ENCODE measurements at regions not wholly inside any gene's neighbourhood (a gene's known extent, or its start where the extent isn't known, plus 50 kb on each side); places are given as distances from the start of the nearest gene placed in this dataset.
"Not testable (repeated sequence)": the region's sequence is repeated elsewhere in the genome, so short reads cannot be mapped to it uniquely, and the experiment has no call there.

GRCh38 chr2:21781962-21782361, 658.2 kb downstream of the TDRD15 start:
- Histone ChIP-seq H3K4me3 (ENCODE audit: low read length in 3 of 3) (no peak overlapping the region), H3K27me3 (ENCODE audit: control insufficient read depth in 3 of 3, insufficient read depth in 3 of 3, low read length in 3 of 3) (no peaks in the 10 kb centered on the region), H3K9me3 (ENCODE audit: control insufficient read depth in 3 of 3, low read length in 3 of 3) (no peaks in the 10 kb centered on the region), H3K27ac (ENCODE audit: low read depth, low read length) (no peak overlapping the region), H3K4me1 (ENCODE audit: control insufficient read depth in 3 of 3, insufficient read depth in 3 of 3, low read length in 3 of 3) (no peaks in the 10 kb centered on the region), H3K36me3 (ENCODE audit: control insufficient read depth in 3 of 3, insufficient read depth in 3 of 3, low read length in 3 of 3) (no peaks in the 10 kb centered on the region), H3K9ac (ENCODE audit: low read depth in 1 of 3, low read length in 3 of 3) (no peak overlapping the region)

- Histone ChIP-seq H3K4me1 (ENCODE audit: control insufficient read depth in 3 of 3, insufficient read depth in 3 of 3, low read length in 3 of 3) (no peaks in the 10 kb centered on the region), H3K9me3 (ENCODE audit: control insufficient read depth in 3 of 3, low read length in 3 of 3) (no peaks in the 10 kb centered on the region), H3K27ac (ENCODE audit: low read depth, low read length) (no peak overlapping the region), H3K4me3 (ENCODE audit: low read length in 3 of 3) (no peak overlapping the region), H3K9ac (ENCODE audit: low read depth in 1 of 3, low read length in 3 of 3) (no peak overlapping the region), H3K27me3 (ENCODE audit: control insufficient read depth in 3 of 3, insufficient read depth in 3 of 3, low read length in 3 of 3) (no peaks in the 10 kb centered on the region), H3K36me3 (ENCODE audit: control insufficient read depth in 3 of 3, insufficient read depth in 3 of 3, low read length in 3 of 3) (no peaks in the 10 kb centered on the region)
Measured at GRCh38 chr2:21782866-21783265, 659.1 kb downstream of the TDRD15 start.

- no peak overlapping the region for H3K9ac ChIP-seq (ENCODE audit: low read depth in 1 of 3, low read length in 3 of 3)
- H3K4me3 ChIP-seq (ENCODE audit: low read length in 3 of 3) = no peak overlapping the region
- H3K27me3 ChIP-seq (ENCODE audit: control insufficient read depth in 3 of 3, insufficient read depth in 3 of 3, low read length in 3 of 3) = no peaks in the 10 kb centered on the region
- no peak overlapping the region for H3K27ac ChIP-seq (ENCODE audit: low read depth, low read length)
- no peaks in the 10 kb centered on the region for H3K36me3 ChIP-seq (ENCODE audit: control insufficient read depth in 3 of 3, insufficient read depth in 3 of 3, low read length in 3 of 3)
- H3K4me1 ChIP-seq (ENCODE audit: control insufficient read depth in 3 of 3, insufficient read depth in 3 of 3, low read length in 3 of 3) = no peaks in the 10 kb centered on the region
- H3K9me3 ChIP-seq (ENCODE audit: control insufficient read depth in 3 of 3, low read length in 3 of 3) = no peaks in the 10 kb centered on the region
Measured at GRCh38 chr2:21787941-21788340, 664.2 kb downstream of the TDRD15 start.

- H3K9ac ChIP-seq (ENCODE audit: low read depth in 1 of 3, low read length in 3 of 3); H3K27me3 ChIP-seq (ENCODE audit: control insufficient read depth in 3 of 3, insufficient read depth in 3 of 3, low read length in 3 of 3); H3K36me3 ChIP-seq (ENCODE audit: control insufficient read depth in 3 of 3, insufficient read depth in 3 of 3, low read length in 3 of 3); H3K4me1 ChIP-seq (ENCODE audit: control insufficient read depth in 3 of 3, insufficient read depth in 3 of 3, low read length in 3 of 3); H3K4me3 ChIP-seq (ENCODE audit: low read length in 3 of 3); H3K27ac ChIP-seq (ENCODE audit: low read depth, low read length); H3K9me3 ChIP-seq (ENCODE audit: control insufficient read depth in 3 of 3, low read length in 3 of 3): not testable (repeated sequence)
Measured at GRCh38 chr2:21790311-21790710, 666.5 kb downstream of the TDRD15 start.

- no peak overlapping the region for H3K9ac ChIP-seq (ENCODE audit: low read depth in 1 of 3, low read length in 3 of 3)
- H3K4me1 ChIP-seq (ENCODE audit: control insufficient read depth in 3 of 3, insufficient read depth in 3 of 3, low read length in 3 of 3) = no peaks in the 10 kb centered on the region
- H3K36me3 ChIP-seq (ENCODE audit: control insufficient read depth in 3 of 3, insufficient read depth in 3 of 3, low read length in 3 of 3) = no peaks in the 10 kb centered on the region
- H3K27ac ChIP-seq (ENCODE audit: low read depth, low read length) = no peak overlapping the region
- no peaks in the 10 kb centered on the region for H3K27me3 ChIP-seq (ENCODE audit: control insufficient read depth in 3 of 3, insufficient read depth in 3 of 3, low read length in 3 of 3)
- no peaks in the 10 kb centered on the region for H3K9me3 ChIP-seq (ENCODE audit: control insufficient read depth in 3 of 3, low read length in 3 of 3)
- no peak overlapping the region for H3K4me3 ChIP-seq (ENCODE audit: low read length in 3 of 3)
Measured at GRCh38 chr2:21792571-21792970, 668.8 kb downstream of the TDRD15 start.

GRCh38 chr2:21793461-21793860, 669.7 kb downstream of the TDRD15 start:
- Histone ChIP-seq H3K27me3 (ENCODE audit: control insufficient read depth in 3 of 3, insufficient read depth in 3 of 3, low read length in 3 of 3) (no peaks in the 10 kb centered on the region), H3K4me1 (ENCODE audit: control insufficient read depth in 3 of 3, insufficient read depth in 3 of 3, low read length in 3 of 3) (no peaks in the 10 kb centered on the region), H3K36me3 (ENCODE audit: control insufficient read depth in 3 of 3, insufficient read depth in 3 of 3, low read length in 3 of 3) (no peaks in the 10 kb centered on the region), H3K27ac (ENCODE audit: low read depth, low read length) (no peak overlapping the region), H3K4me3 (ENCODE audit: low read length in 3 of 3) (no peak overlapping the region), H3K9ac (ENCODE audit: low read depth in 1 of 3, low read length in 3 of 3) (no peak overlapping the region), H3K9me3 (ENCODE audit: control insufficient read depth in 3 of 3, low read length in 3 of 3) (no peaks in the 10 kb centered on the region)

- no peak overlapping the region for H3K4me3 ChIP-seq (ENCODE audit: low read length in 3 of 3)
- no peak overlapping the region for H3K27ac ChIP-seq (ENCODE audit: low read depth, low read length)
- H3K27me3 ChIP-seq (ENCODE audit: control insufficient read depth in 3 of 3, insufficient read depth in 3 of 3, low read length in 3 of 3) = no peaks in the 10 kb centered on the region
Measured at GRCh38 chr2:21794611-21795010, 670.8 kb downstream of the TDRD15 start.

GRCh38 chr2:21800356-21800755, 676.6 kb downstream of the TDRD15 start:
- H3K9ac ChIP-seq (ENCODE audit: low read depth in 1 of 3, low read length in 3 of 3) = no peak overlapping the region
- no peaks in the 10 kb centered on the region for H3K9me3 ChIP-seq (ENCODE audit: control insufficient read depth in 3 of 3, low read length in 3 of 3)
- no peak overlapping the region for H3K27ac ChIP-seq (ENCODE audit: low read depth, low read length)
- no peak overlapping the region for H3K4me3 ChIP-seq (ENCODE audit: low read length in 3 of 3)
- H3K36me3 ChIP-seq (ENCODE audit: control insufficient read depth in 3 of 3, insufficient read depth in 3 of 3, low read length in 3 of 3) = no peaks in the 10 kb centered on the region
- H3K27me3 ChIP-seq (ENCODE audit: control insufficient read depth in 3 of 3, insufficient read depth in 3 of 3, low read length in 3 of 3) = no peaks in the 10 kb centered on the region
- no peaks in the 10 kb centered on the region for H3K4me1 ChIP-seq (ENCODE audit: control insufficient read depth in 3 of 3, insufficient read depth in 3 of 3, low read length in 3 of 3)

More at GRCh38 chr2:21794611-21795010, 670.8 kb downstream of the TDRD15 start:
- no peaks in the 10 kb centered on the region for H3K36me3 ChIP-seq (ENCODE audit: control insufficient read depth in 3 of 3, insufficient read depth in 3 of 3, low read length in 3 of 3)
- no peak overlapping the region for H3K9ac ChIP-seq (ENCODE audit: low read depth in 1 of 3, low read length in 3 of 3)
- H3K9me3 ChIP-seq (ENCODE audit: control insufficient read depth in 3 of 3, low read length in 3 of 3) = no peaks in the 10 kb centered on the region
- no peaks in the 10 kb centered on the region for H3K4me1 ChIP-seq (ENCODE audit: control insufficient read depth in 3 of 3, insufficient read depth in 3 of 3, low read length in 3 of 3)

- Histone ChIP-seq H3K4me3 (ENCODE audit: low read length in 3 of 3) (no peak overlapping the region), H3K4me1 (ENCODE audit: control insufficient read depth in 3 of 3, insufficient read depth in 3 of 3, low read length in 3 of 3) (no peaks in the 10 kb centered on the region), H3K27me3 (ENCODE audit: control insufficient read depth in 3 of 3, insufficient read depth in 3 of 3, low read length in 3 of 3) (no peaks in the 10 kb centered on the region), H3K9me3 (ENCODE audit: control insufficient read depth in 3 of 3, low read length in 3 of 3) (no peaks in the 10 kb centered on the region), H3K27ac (ENCODE audit: low read depth, low read length) (no peak overlapping the region), H3K9ac (ENCODE audit: low read depth in 1 of 3, low read length in 3 of 3) (no peak overlapping the region), H3K36me3 (ENCODE audit: control insufficient read depth in 3 of 3, insufficient read depth in 3 of 3, low read length in 3 of 3) (no peaks in the 10 kb centered on the region)
Measured at GRCh38 chr2:21803550-21803949, 679.8 kb downstream of the TDRD15 start.

- H3K27ac ChIP-seq (ENCODE audit: low read depth, low read length) = no peak overlapping the region
- H3K9me3 ChIP-seq (ENCODE audit: control insufficient read depth in 3 of 3, low read length in 3 of 3) = no peaks in the 10 kb centered on the region
- no peak overlapping the region for H3K9ac ChIP-seq (ENCODE audit: low read depth in 1 of 3, low read length in 3 of 3)
- no peaks in the 10 kb centered on the region for H3K4me1 ChIP-seq (ENCODE audit: control insufficient read depth in 3 of 3, insufficient read depth in 3 of 3, low read length in 3 of 3)
- H3K36me3 ChIP-seq (ENCODE audit: control insufficient read depth in 3 of 3, insufficient read depth in 3 of 3, low read length in 3 of 3) = no peaks in the 10 kb centered on the region
- H3K27me3 ChIP-seq (ENCODE audit: control insufficient read depth in 3 of 3, insufficient read depth in 3 of 3, low read length in 3 of 3) = no peaks in the 10 kb centered on the region
- H3K4me3 ChIP-seq (ENCODE audit: low read length in 3 of 3) = no peak overlapping the region
Measured at GRCh38 chr2:21804151-21804550, 680.4 kb downstream of the TDRD15 start.

GRCh38 chr2:21811541-21811940, 687.8 kb downstream of the TDRD15 start:
- Histone ChIP-seq H3K9ac (ENCODE audit: low read depth in 1 of 3, low read length in 3 of 3) (no peak overlapping the region), H3K36me3 (ENCODE audit: control insufficient read depth in 3 of 3, insufficient read depth in 3 of 3, low read length in 3 of 3) (no peaks in the 10 kb centered on the region), H3K4me1 (ENCODE audit: control insufficient read depth in 3 of 3, insufficient read depth in 3 of 3, low read length in 3 of 3) (no peaks in the 10 kb centered on the region)

More at GRCh38 chr2:21811541-21811940, 687.8 kb downstream of the TDRD15 start:
- Histone ChIP-seq H3K4me3 (ENCODE audit: low read length in 3 of 3) (no peak overlapping the region), H3K27me3 (ENCODE audit: control insufficient read depth in 3 of 3, insufficient read depth in 3 of 3, low read length in 3 of 3) (no peaks in the 10 kb centered on the region), H3K9me3 (ENCODE audit: control insufficient read depth in 3 of 3, low read length in 3 of 3) (no peaks in the 10 kb centered on the region), H3K27ac (ENCODE audit: low read depth, low read length) (no peak overlapping the region)
